Stimulated activated naive CD8-positive, alpha-beta T cell treated with anti-CD3 and anti-CD28 coated beads, Interleukin-15, Interleukin-2, amounts not matched to agents 100 U/mL and 50 U/mL, for 24 hours (primary cell): ENCODE measurements at regions not wholly inside any gene's neighbourhood (a gene's known extent, or its start where the extent isn't known, plus 50 kb on each side); places are given as distances from the start of the nearest gene placed in this dataset.

Source experiments
- ATAC-seq: fragments of 150-1000 bp; cut with Tn5 transposase; one replicate; pipeline ENCODE4 v1.10.0; 2021
- DNase-seq: peaks from one replicate; pipeline ENCODE4 v3.0.0; 2021

DNA sequence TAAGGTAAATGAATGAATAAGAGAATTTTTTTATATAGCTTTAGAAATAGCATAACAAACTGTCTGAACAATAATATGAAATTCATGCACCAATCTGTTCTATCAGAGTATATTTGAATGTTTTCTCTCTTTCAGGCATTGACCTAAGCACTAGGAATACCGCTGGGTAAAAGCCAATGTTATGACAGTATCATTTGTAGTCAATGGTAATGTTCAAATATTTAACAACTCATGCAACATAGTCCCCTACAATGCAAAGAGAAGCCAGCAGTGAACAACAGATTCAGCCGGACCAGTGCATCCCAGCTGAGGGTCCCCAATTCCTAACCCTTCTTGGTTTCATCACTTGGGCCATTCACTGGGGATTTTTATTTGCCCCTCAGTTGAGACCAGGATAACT is 52.6 kb upstream of the MYCBP2 start:
- ATAC-seq = no peak
- DNase-seq = no peak

GRCh38 chr13:77378662-77379061 is 51.8 kb upstream of the MYCBP2 start:
- DNase-seq (no peak), ATAC-seq (no peak)

DNA sequence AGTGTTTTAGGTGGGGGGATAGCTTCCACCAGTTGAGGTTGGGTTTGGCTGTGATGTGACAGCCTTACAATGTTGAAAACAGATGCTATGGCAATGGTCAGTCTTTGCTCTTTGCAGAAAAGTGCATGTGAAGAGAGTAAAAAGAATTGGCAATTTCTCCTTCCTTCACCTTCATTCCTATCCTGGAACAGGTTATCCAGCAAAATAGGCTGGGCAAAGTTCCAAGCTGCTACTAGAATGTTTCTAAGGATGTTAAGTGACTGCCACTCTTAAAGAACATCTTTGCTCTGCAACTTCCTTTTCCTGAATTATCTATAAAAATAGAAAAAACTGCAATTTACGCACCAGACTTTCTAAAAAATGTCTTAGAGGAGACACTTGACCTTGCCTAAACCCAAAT is 50.1 kb upstream of the MYCBP2 start:
- ATAC-seq = no peak
- no peak for DNase-seq
